ENCODE measurements at regions not wholly inside any gene's neighbourhood (a gene's known extent, or its start where the extent isn't known, plus 50 kb on each side); places are given as distances from the start of the nearest gene placed in this dataset.

- Histone ChIP-seq H3K79me2 (ENCODE audit: control insufficient read depth, insufficient read depth, low read length) (no peaks in the 10 kb centered on the region), H3K4me1 (ENCODE audit: control insufficient read depth, extremely low read depth, insufficient read depth, low read length) (no peaks in the 10 kb centered on the region), H3K36me3 (ENCODE audit: control insufficient read depth in 2 of 2, extremely low read depth in 1 of 2, insufficient read depth in 2 of 2, low read length in 2 of 2) (no peaks in the 10 kb centered on the region), H3K9ac (ENCODE audit: control insufficient read depth, extremely low read depth, insufficient read depth, low read length) (no peak overlapping the region), H3K9me1 (ENCODE audit: control insufficient read depth, extremely low read depth, insufficient read depth, low read length) (no peaks in the 10 kb centered on the region), H4K20me1 (ENCODE audit: control insufficient read depth, extremely low read depth, insufficient read depth, low read length) (no peaks in the 10 kb centered on the region), H3K27me3 (ENCODE audit: control insufficient read depth, extremely low read depth, insufficient read depth, low read length) (no peaks in the 10 kb centered on the region), H3K9me3 (ENCODE audit: control insufficient read depth, low read depth, low read length) (no peaks in the 10 kb centered on the region), H3K4me2 (ENCODE audit: control insufficient read depth, extremely low read depth, insufficient read depth, low read depth, low read length) (no peak overlapping the region), H3K4me3 (ENCODE audit: control insufficient read depth in 2 of 3, extremely low read depth in 1 of 3, insufficient read depth in 2 of 3, low read depth in 1 of 3, low read length in 3 of 3) (no peak overlapping the region), H3K27ac (ENCODE audit: control insufficient read depth, insufficient read depth, low read length) (no peak overlapping the region), H2AFZ (ENCODE audit: control insufficient read depth, low read length) (no peak overlapping the region)
- dilution Hi-C loops (cut with MboI; ENCODE audit: extremely low pct_ligation_motif_present, low sequenced_read_pairs) = no loop called here
- DNase-seq (ENCODE audit: low read depth, low spot score) = no peak
- TF ChIP-seq EZH2 (IDR thresholded peaks at IDR 0.05; ENCODE audit: low read length) = no peak
- no peak for TF ChIP-seq CTCF (optimal IDR thresholded peaks at IDR 0.05 in 1 of 3, IDR thresholded peaks at IDR 0.05 in 1 of 3, conservative IDR thresholded peaks at IDR 0.05 in 1 of 3; ENCODE audit: extremely low read depth in 1 of 3, insufficient read depth in 2 of 3, low read length in 3 of 3)
- FAIRE-seq = no peak
These were observed 235.5 kb upstream of the ANO3 start for GRCh38 chr11:26096451-26096850.

GRCh38 chr11:26102325-26102724 lies 229.6 kb upstream of the ANO3 start:
- no peaks in the 10 kb centered on the region for H3K79me2 ChIP-seq (ENCODE audit: control insufficient read depth, insufficient read depth, low read length)
- H3K27ac ChIP-seq (ENCODE audit: control insufficient read depth, insufficient read depth, low read length) = no peak overlapping the region
- no peak overlapping the region for H3K4me2 ChIP-seq (ENCODE audit: control insufficient read depth, extremely low read depth, insufficient read depth, low read depth, low read length)
- dilution Hi-C loops (cut with MboI; ENCODE audit: extremely low pct_ligation_motif_present, low sequenced_read_pairs) = no loop called here
- no peak overlapping the region for H3K9ac ChIP-seq (ENCODE audit: control insufficient read depth, extremely low read depth, insufficient read depth, low read length)
- H3K36me3 ChIP-seq (ENCODE audit: control insufficient read depth in 2 of 2, extremely low read depth in 1 of 2, insufficient read depth in 2 of 2, low read length in 2 of 2) = no peaks in the 10 kb centered on the region
- H3K27me3 ChIP-seq (ENCODE audit: control insufficient read depth, extremely low read depth, insufficient read depth, low read length) = no peaks in the 10 kb centered on the region
- H3K4me1 ChIP-seq (ENCODE audit: control insufficient read depth, extremely low read depth, insufficient read depth, low read length) = no peaks in the 10 kb centered on the region
- H3K4me3 ChIP-seq (ENCODE audit: control insufficient read depth in 2 of 3, extremely low read depth in 1 of 3, insufficient read depth in 2 of 3, low read depth in 1 of 3, low read length in 3 of 3) = no peak overlapping the region
- H3K9me1 ChIP-seq (ENCODE audit: control insufficient read depth, extremely low read depth, insufficient read depth, low read length) = no peaks in the 10 kb centered on the region
- H4K20me1 ChIP-seq (ENCODE audit: control insufficient read depth, extremely low read depth, insufficient read depth, low read length) = no peaks in the 10 kb centered on the region
- DNase-seq (ENCODE audit: low read depth, low spot score) (no peak), FAIRE-seq (no peak)
- no peaks in the 10 kb centered on the region for H3K9me3 ChIP-seq (ENCODE audit: control insufficient read depth, low read depth, low read length)
- TF ChIP-seq EZH2 (IDR thresholded peaks at IDR 0.05; ENCODE audit: low read length) (no peak), CTCF (optimal IDR thresholded peaks at IDR 0.05 in 1 of 3, IDR thresholded peaks at IDR 0.05 in 1 of 3, conservative IDR thresholded peaks at IDR 0.05 in 1 of 3; ENCODE audit: extremely low read depth in 1 of 3, insufficient read depth in 2 of 3, low read length in 3 of 3) (no peak)
- no peak overlapping the region for H2AFZ ChIP-seq (ENCODE audit: control insufficient read depth, low read length)

All from keratinocyte (primary cell).